ENCODE measurements at regions not wholly inside any gene's neighbourhood (a gene's known extent, or its start where the extent isn't known, plus 50 kb on each side); places are given as distances from the start of the nearest gene placed in this dataset.

GRCh38 chr18:78625847-78626246 is 353.8 kb upstream of the SALL3 start:
- no peak for DNase-seq (ENCODE audit: low read depth)

- no peak for DNase-seq (ENCODE audit: low read depth)
Measured at GRCh38 chr18:78627551-78628346, 351.9 kb upstream of the SALL3 start.

- DNase-seq (ENCODE audit: low read depth), result no peak
Measured at GRCh38 chr18:78629426-78629825, 350.2 kb upstream of the SALL3 start.

- DNase-seq (ENCODE audit: low read depth), result no peak
Measured at GRCh38 chr18:78630356-78630755, 349.3 kb upstream of the SALL3 start.

GRCh38 chr18:78630981-78631510 is 348.6 kb upstream of the SALL3 start:
- DNase-seq (ENCODE audit: low read depth), result no peak

- DNase-seq (ENCODE audit: low read depth), result no peak
Measured at GRCh38 chr18:78632111-78632541, 347.5 kb upstream of the SALL3 start.

GRCh38 chr18:78634061-78634696 is 345.4 kb upstream of the SALL3 start:
- DNase-seq (ENCODE audit: low read depth), result no peak

- no peak for DNase-seq (ENCODE audit: low read depth)
Measured at GRCh38 chr18:78635093-78635800, 344.4 kb upstream of the SALL3 start.

GRCh38 chr18:78636260-78636659 is 343.4 kb upstream of the SALL3 start:
- DNase-seq (ENCODE audit: low read depth), result no peak

GRCh38 chr18:78637442-78638402 is 341.9 kb upstream of the SALL3 start:
- no peak for DNase-seq (ENCODE audit: low read depth)

GRCh38 chr18:78639006-78639950 is 340.3 kb upstream of the SALL3 start:
- no peak for DNase-seq (ENCODE audit: low read depth)

GRCh38 chr18:78640246-78640995 is 339.2 kb upstream of the SALL3 start:
- DNase-seq (ENCODE audit: low read depth), result no peak

GRCh38 chr18:78641689-78642231 is 337.9 kb upstream of the SALL3 start:
- DNase-seq (ENCODE audit: low read depth), result no peak

- DNase-seq (ENCODE audit: low read depth), result no peak
Measured at GRCh38 chr18:78642296-78642951, 337.2 kb upstream of the SALL3 start.

GRCh38 chr18:78643004-78643403 is 336.6 kb upstream of the SALL3 start:
- no peak for DNase-seq (ENCODE audit: low read depth)

GRCh38 chr18:78643981-78644380 is 335.6 kb upstream of the SALL3 start:
- no peak for DNase-seq (ENCODE audit: low read depth)

- no peak for DNase-seq (ENCODE audit: low read depth)
Measured at GRCh38 chr18:78645216-78645615, 334.4 kb upstream of the SALL3 start.

- no peak for DNase-seq (ENCODE audit: low read depth)
Measured at GRCh38 chr18:78647018-78647417, 332.6 kb upstream of the SALL3 start.

- no peak for DNase-seq (ENCODE audit: low read depth)
Measured at GRCh38 chr18:78649421-78649820, 330.2 kb upstream of the SALL3 start.
